ENCODE measurements at regions not wholly inside any gene's neighbourhood (a gene's known extent, or its start where the extent isn't known, plus 50 kb on each side); places are given as distances from the start of the nearest gene placed in this dataset.

- H3K4me3 ChIP-seq (ENCODE audit: low read depth, low read length): no peak overlapping the region
- no peak for DNase-seq (ENCODE audit: low read depth)
- TF ChIP-seq CTCF (IDR thresholded peaks at IDR 0.05; ENCODE audit: insufficient read depth, low read depth, low read length): no peak
These were observed 443.2 kb upstream of the TBL1XR1 start for GRCh38 chr3:177640319-177640965.

DNA sequence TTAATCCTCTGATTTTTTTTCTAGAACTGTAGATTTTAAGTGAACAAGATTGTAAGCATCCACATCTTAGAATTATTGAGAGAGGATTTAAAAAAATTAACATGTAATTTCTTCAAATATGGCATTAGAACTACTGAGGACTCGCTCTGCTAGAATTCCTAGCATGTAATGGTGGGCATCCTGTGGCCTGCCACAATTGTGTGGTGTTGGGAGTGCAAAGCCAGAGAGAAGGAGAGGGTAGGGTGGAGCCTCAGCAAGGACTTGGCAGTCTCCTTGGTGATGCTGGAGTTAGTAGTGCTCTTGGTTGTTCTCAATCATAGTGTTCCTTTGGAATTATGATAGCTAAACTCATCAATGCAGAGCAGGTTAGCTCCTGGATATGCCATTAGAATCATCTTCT is 443.9 kb upstream of the TBL1XR1 start:
- H3K4me3 ChIP-seq (ENCODE audit: low read depth, low read length): no peak overlapping the region
- no peak for DNase-seq (ENCODE audit: low read depth)
- no peak for TF ChIP-seq CTCF (IDR thresholded peaks at IDR 0.05; ENCODE audit: insufficient read depth, low read depth, low read length)

DNA sequence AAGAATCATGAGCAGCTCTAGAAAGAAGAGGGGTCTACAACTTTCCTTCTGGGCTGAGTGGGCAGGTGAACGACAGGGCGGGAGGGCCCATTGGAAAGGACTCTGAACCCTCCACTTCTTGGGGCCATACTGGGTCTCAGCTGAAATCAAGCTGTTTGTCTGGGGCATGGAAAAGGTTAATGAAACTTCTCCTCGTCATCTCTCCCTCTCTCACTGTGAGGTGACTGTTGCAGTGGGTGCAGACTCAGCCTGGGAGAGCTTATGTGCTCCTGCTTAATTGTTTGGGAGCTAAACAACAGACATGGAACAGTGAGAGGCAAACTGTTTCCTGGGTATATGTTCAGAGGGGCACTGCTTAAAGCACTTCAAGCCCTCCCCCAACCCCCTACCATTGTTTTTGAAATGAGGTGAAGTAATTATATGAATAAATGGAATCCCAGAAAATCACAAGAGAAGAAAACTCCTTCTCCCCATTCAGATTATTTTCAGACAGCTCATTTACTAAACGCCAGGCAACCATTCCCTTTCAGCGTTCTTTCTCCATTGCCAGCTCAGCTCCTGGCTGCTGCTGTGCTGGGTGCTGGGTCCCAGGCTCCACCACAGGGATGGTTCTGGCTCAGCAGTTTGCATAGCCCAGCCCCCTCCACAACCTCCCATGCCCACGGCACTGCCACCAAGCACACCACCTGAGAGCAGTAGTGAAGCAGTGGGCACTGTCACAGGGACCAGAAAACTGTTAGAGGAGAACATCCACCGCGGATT is 444.9 kb upstream of the TBL1XR1 start:
- no peak for DNase-seq (ENCODE audit: low read depth)
- H3K4me3 ChIP-seq (ENCODE audit: low read depth, low read length): no peak overlapping the region
- no peak for TF ChIP-seq CTCF (IDR thresholded peaks at IDR 0.05; ENCODE audit: insufficient read depth, low read depth, low read length)

GRCh38 chr3:177642804-177643125 is 445.5 kb upstream of the TBL1XR1 start:
- no peak overlapping the region for H3K4me3 ChIP-seq (ENCODE audit: low read depth, low read length)
- no peak for TF ChIP-seq CTCF (IDR thresholded peaks at IDR 0.05; ENCODE audit: insufficient read depth, low read depth, low read length)
- DNase-seq (ENCODE audit: low read depth): no peak

GRCh38 chr3:177646749-177647148 is 449.5 kb upstream of the TBL1XR1 start:
- DNase-seq (ENCODE audit: low read depth): no peak
- no peak for TF ChIP-seq CTCF (IDR thresholded peaks at IDR 0.05; ENCODE audit: insufficient read depth, low read depth, low read length)
- no peak overlapping the region for H3K4me3 ChIP-seq (ENCODE audit: low read depth, low read length)

- TF ChIP-seq CTCF (IDR thresholded peaks at IDR 0.05; ENCODE audit: insufficient read depth, low read depth, low read length): no peak
- DNase-seq (ENCODE audit: low read depth): no peak
- H3K4me3 ChIP-seq (ENCODE audit: low read depth, low read length): no peak overlapping the region
These were observed 450.1 kb upstream of the TBL1XR1 start for GRCh38 chr3:177647341-177647740.
